NCI-H524 (cell line): ENCODE measurements at regions not wholly inside any gene's neighbourhood (a gene's known extent, or its start where the extent isn't known, plus 50 kb on each side); places are given as distances from the start of the nearest gene placed in this dataset.
"Not testable (repeated sequence)": the region's sequence is repeated elsewhere in the genome, so short reads cannot be mapped to it uniquely, and the experiment has no call there.

Experiments used
- DNase-seq, 2 experiments: peaks; one replicate each; lab custom pipeline; 2025; lab: John Stamatoyannopoulos, UW

DNA sequence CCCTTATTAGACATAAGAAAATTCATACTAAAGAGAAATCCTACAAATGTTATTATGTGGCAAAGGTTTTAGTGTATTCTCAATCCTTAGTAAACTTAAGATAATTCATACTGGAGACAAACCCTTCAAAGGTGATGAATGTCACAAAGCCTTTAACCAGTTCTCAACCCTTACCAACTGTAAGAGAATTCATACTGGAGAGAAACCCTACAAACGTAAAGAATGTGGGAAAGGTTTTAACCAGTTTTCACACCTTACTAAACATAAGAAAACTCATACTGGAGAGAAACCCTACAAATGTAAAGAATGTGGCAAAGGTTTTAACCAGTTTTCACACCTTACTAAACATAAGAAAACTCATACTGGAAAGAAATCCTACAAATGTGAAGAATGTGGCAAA, 93.2 kb downstream of the ZNF680 start:
- DNase-seq, result no peak

DNA sequence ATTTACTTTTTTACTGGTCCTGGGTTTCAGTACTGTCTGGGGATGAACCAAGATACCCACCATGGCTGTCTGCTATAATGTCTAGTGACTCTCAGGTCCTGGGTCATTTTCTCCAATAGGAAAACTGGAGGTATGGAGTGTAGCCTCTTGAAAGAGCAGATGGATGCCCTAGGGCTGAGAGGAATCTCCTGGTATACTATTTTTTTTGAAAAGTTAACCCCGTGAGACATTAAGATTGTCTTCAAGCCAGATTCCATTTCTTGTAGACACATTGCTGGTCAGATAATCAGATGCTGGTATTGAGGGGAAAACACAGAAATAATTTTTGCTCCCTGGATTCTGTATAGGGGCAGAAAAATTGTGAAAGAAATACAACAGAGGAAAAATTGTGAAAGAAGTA, 97.3 kb downstream of the ZNF680 start:
- DNase-seq, result no peak

DNA sequence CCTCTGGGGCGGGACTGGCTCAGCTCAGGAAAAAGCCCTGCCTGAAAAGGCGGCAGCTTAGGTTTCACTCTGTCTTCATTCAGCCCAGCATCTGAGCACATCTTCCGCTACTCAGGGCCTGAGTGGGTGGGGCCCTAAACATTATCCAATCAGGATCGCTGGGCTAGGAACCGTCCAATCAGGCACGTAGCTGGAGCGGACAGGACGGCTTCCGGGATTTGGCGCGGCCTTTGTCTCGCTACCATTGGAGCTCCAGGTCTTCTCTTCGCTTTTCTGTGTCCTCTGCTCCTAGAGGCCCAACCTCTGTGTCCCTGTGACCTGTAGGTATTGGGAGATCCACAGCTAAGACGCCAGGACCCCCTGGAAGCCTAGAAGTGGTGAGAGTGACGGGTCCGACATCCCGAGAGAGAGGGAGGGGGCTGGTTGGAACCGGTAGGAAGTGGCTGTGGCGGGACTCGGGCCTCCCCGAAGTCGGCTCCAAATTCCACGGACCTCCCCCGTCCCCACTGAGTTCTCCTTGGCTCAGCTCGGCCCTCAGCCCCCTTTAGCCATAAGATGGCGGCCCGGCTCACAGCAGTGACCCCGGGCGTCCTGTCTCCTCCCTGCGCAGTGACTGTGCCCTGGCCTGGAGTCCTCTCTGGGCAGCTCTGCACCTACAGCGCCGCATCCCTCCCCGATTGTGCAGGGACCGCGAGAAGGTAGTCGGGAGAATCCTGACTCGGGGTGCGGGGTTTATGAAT, 99.1 kb downstream of the ZNF680 start:
- DNase-seq, result peak; percentile 75 to 83

DNA sequence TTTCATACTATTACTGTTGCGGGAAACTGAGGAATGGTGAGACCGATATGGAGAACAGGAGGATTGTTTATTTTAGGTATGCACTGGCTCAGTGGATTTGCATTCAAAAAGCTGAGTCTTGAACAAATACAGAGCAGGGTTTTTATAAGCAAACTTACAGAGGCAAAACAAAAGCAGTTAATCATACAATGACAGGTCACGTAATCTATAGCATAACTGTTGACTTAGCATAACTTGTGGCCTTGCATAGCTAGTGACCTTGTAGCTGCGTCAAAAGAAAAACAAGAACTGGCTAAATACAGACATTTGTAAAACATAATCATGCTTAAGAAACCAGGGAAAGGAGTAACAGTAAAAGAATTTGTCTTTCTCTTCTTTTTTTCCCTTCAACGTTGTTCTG, 103.0 kb downstream of the ZNF680 start:
- DNase-seq, result not testable (repeated sequence)

DNA sequence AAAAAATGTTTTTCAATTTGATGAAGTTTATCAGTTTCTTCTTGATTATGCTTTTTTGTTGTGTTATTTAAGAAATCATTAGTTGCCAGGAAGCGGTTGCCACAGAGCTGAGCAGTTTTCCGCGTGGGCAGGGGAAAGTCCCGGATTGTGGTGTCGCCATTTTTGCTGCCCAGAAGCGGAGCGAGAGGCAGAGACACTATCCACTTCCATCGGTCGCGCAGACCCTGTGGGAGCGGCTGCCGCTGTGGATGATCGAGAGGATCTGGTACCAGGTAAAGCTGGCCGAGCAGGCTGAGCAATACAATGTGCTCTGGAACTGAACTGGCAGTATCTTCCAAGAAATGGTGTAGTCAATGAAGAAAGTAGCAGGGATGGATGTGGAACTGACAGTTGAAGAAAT, 119.8 kb downstream of the ZNF736 start:
- no peak for DNase-seq

DNA sequence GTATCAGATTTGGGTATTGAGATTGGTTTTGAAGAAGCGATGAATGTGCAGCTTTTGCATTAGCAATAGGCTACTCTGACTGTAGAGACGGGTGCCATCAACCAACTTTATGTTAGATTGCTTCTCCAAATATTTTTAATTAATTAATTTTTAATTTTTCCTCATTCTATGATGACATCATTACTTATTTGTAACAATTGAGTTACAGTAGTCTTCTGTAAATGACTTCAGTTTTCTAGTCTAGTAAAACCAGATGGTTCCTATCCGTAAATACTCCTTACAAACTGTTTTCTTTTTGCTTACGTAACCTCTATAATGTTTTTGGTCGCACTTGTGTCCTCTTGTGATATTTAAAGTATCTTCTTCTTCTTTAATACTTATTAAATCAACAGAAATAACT, 118.1 kb downstream of the ZNF736 start:
- DNase-seq, result no peak

DNA sequence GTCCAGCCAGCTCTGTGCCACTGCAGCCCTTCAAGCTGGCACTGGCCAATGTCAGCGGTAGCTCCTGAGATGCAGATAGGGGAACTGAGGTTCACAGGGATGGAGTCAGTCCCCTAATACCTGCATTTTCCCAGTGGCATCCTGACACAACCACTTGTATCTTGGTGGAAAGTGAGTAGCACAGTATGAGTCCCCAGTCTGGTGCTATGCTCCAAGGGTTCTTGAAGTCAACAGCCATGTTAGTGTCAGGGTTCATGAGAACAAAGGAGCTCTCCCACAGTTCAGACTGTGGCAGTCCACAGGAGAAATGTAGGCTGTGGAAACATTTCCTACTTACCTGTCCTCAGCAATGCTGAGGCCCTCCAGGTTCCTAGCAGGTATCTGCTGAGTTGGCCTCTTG, 115.5 kb downstream of the ZNF736 start:
- DNase-seq, result no peak

DNA sequence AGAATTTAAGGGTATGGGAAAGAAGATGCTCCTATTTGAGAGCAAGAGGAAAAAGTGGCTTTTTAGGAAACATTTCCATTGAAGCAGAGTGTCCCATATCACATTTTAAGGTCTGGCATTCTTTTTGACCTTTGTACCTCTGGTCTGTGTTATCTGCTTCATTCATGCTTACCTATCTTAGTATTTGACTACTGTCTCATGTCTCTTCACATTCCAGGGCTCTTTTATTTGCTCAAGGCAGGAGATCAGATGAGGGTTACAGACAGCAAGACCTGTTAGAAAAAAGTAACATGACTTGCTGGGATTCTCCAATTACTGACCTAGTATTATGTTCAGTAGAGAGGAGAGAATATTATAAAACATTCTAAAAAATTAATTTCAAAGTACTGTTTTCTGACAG, 111.7 kb downstream of the ZNF736 start:
- not testable (repeated sequence) for DNase-seq

DNA sequence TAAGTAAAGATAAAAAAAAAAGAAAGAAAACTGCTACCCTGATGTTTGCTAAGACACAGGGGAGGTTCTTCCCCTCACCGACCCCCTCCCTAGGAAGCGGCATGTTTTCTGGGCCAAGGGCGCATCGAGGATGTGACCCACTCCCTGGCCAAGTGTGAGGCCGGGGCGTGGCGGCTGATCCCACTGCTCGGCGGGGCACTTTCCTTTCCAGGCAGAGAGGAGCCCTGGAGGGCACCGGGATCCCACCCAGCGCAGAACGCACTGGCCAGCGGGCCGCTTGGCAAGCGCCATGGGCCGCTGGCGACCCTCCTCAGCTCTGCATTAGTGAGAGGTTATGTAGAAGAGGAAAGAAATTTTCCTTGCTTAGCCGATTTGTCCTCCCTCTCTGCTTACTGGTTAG, 93.4 kb downstream of the ZNF736 start:
- no peak for DNase-seq
